ENCODE measurements at regions not wholly inside any gene's neighbourhood (a gene's known extent, or its start where the extent isn't known, plus 50 kb on each side); places are given as distances from the start of the nearest gene placed in this dataset.
"Not testable (repeated sequence)": the region's sequence is repeated elsewhere in the genome, so short reads cannot be mapped to it uniquely, and the experiment has no call there.

GRCh38 chr4:135434936-135435335, 1233.3 kb upstream of the PABPC4L start:
- DNase-seq = no peak

- DNase-seq = no peak
Observed at GRCh38 chr4:135429528-135429927, 1227.9 kb upstream of the PABPC4L start.

- peak in 1 of 4 experiments; percentile 0 for DNase-seq
Observed at GRCh38 chr4:135418353-135418752, 1216.8 kb upstream of the PABPC4L start.

GRCh38 chr4:135412213-135412612, 1210.6 kb upstream of the PABPC4L start:
- no peak for DNase-seq

- no peak for DNase-seq
Observed at GRCh38 chr4:135411251-135411650, 1209.7 kb upstream of the PABPC4L start.

- not testable (repeated sequence) for DNase-seq
Observed at GRCh38 chr4:135409261-135409660, 1207.7 kb upstream of the PABPC4L start.

- no peak for DNase-seq
Observed at GRCh38 chr4:135408109-135408508, 1206.5 kb upstream of the PABPC4L start.

- DNase-seq = not testable (repeated sequence)
Observed at GRCh38 chr4:135406597-135406996, 1205.0 kb upstream of the PABPC4L start.

- DNase-seq = no peak
Observed at GRCh38 chr4:135385830-135386581, 1184.4 kb upstream of the PABPC4L start.

- DNase-seq = no peak
Observed at GRCh38 chr4:135383356-135384288, 1182.0 kb upstream of the PABPC4L start.

GRCh38 chr4:135382280-135382959, 1180.8 kb upstream of the PABPC4L start:
- DNase-seq = no peak

- DNase-seq = no peak
Observed at GRCh38 chr4:135372131-135372530, 1170.5 kb upstream of the PABPC4L start.

GRCh38 chr4:135371137-135371536, 1169.5 kb upstream of the PABPC4L start:
- peak in 3 of 4 experiments; percentile 2 to 32 (median 17) for DNase-seq

GRCh38 chr4:135368831-135369230, 1167.2 kb upstream of the PABPC4L start:
- no peak for DNase-seq

- no peak for DNase-seq
Observed at GRCh38 chr4:135365065-135365464, 1163.5 kb upstream of the PABPC4L start.

- DNase-seq = no peak
Observed at GRCh38 chr4:135359128-135359527, 1157.5 kb upstream of the PABPC4L start.

- no peak for DNase-seq
Observed at GRCh38 chr4:135357091-135357490, 1155.5 kb upstream of the PABPC4L start.

GRCh38 chr4:135354876-135355275, 1153.3 kb upstream of the PABPC4L start:
- no peak for DNase-seq

- no peak for DNase-seq
Observed at GRCh38 chr4:135353008-135353407, 1151.4 kb upstream of the PABPC4L start.

GRCh38 chr4:135344492-135344891, 1142.9 kb upstream of the PABPC4L start:
- DNase-seq = no peak

- DNase-seq = no peak
Observed at GRCh38 chr4:135338181-135338580, 1136.6 kb upstream of the PABPC4L start.

- DNase-seq = no peak
Observed at GRCh38 chr4:135325264-135325663, 1123.7 kb upstream of the PABPC4L start.

GRCh38 chr4:135319685-135320084, 1118.1 kb upstream of the PABPC4L start:
- DNase-seq = no peak
